NOMO-1 (cell line): ENCODE measurements at regions not wholly inside any gene's neighbourhood (a gene's known extent, or its start where the extent isn't known, plus 50 kb on each side); places are given as distances from the start of the nearest gene placed in this dataset.
"Not testable (repeated sequence)": the region's sequence is repeated elsewhere in the genome, so short reads cannot be mapped to it uniquely, and the experiment has no call there.

Experiments used
- DNase-seq, 2 experiments: peaks; one replicate each; lab custom pipeline; 2025; ENCODE audit not compliant: unreplicated experiment in 2 of 2; lab: John Stamatoyannopoulos, UW

GRCh38 chr11:134980819-134981710 lies 569.0 kb upstream of the B3GAT1 start:
- DNase-seq, result no peak

GRCh38 chr11:134979089-134979457 lies 567.0 kb upstream of the B3GAT1 start:
- not testable (repeated sequence) for DNase-seq

- DNase-seq, result no peak
These were observed 566.5 kb upstream of the B3GAT1 start for GRCh38 chr11:134978388-134979088.

- no peak for DNase-seq
These were observed 564.5 kb upstream of the B3GAT1 start for GRCh38 chr11:134976551-134976950.

GRCh38 chr11:134975866-134976376 lies 563.9 kb upstream of the B3GAT1 start:
- no peak for DNase-seq

- no peak for DNase-seq
These were observed 561.8 kb upstream of the B3GAT1 start for GRCh38 chr11:134973801-134974200.

GRCh38 chr11:134971381-134971780 lies 559.3 kb upstream of the B3GAT1 start:
- DNase-seq, result no peak

DNA sequence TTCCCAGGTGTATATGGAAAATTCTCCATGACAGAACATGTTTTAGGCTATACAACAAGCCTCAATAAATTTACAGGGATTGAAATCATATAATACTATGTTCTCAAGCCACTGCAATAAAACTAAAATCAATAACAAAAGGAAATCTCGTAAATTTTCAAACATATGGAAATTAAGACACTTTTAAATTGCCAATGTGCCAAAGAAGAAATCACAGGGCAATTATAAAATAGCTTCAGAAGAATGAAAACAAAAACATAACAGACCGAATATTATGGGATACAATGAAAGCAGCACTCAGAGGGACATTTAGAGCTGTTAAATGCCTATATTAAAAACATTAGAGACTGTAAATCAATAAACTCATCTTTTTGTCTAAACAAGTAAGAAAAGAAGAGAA lies 555.7 kb upstream of the B3GAT1 start:
- no peak for DNase-seq

GRCh38 chr11:134961386-134961785 lies 549.3 kb upstream of the B3GAT1 start:
- DNase-seq, result not testable (repeated sequence)

GRCh38 chr11:134958870-134959269 lies 546.8 kb upstream of the B3GAT1 start:
- no peak for DNase-seq

DNA sequence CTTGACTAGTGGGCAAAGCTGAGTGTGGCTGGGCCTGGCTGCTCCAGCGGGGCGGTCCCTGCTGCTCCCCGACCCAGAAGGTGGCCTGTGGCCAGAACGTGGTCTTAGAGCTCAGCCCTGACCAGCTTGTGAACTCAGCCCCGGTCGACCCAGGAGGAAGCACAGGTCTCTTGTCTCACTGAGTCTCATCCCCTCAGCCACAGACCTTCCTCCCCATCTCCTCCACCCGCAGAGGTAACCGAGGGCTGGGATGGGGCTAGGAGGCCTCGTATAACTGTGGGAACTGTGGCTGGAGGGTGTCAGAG lies 546.2 kb upstream of the B3GAT1 start:
- DNase-seq, result no peak

DNA sequence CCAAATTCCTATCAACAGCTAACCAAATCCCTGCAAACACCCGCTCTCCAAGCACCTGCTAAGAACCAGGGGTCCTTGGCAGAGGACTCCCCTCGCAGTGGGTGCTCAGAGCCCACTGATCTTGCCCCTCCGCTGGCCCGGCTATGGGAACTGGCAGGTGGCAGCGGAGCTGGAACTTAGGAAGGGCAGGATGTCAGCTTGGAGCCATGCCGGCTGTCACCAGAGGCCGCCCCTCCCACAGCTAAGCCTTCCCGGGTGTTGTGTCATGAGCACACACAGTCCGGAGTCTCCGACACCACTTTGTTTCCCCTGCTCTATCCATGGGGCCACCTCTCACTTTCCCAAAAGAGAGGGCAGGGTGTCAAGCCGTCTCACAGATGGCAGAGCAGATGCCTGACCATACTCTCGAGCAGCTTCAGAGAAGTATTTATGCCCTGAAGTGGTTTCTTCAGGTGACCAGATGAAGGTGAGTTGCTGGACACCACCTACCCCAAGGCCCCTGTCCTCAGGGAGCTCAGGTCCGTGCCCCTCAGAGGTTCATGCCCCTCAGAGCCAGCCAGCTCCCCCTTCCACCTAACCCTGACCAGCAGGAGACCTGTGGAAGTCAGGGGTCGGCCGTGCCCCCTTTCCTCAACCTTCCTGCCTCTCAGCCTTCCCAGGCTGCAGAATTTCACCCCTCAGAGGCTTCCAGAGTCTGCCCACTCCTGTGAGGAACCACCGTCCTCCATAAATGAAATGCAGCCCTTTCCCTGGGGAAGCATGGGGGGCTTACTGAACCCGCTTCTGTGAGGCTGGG lies 545.7 kb upstream of the B3GAT1 start:
- DNase-seq, result no peak

DNA sequence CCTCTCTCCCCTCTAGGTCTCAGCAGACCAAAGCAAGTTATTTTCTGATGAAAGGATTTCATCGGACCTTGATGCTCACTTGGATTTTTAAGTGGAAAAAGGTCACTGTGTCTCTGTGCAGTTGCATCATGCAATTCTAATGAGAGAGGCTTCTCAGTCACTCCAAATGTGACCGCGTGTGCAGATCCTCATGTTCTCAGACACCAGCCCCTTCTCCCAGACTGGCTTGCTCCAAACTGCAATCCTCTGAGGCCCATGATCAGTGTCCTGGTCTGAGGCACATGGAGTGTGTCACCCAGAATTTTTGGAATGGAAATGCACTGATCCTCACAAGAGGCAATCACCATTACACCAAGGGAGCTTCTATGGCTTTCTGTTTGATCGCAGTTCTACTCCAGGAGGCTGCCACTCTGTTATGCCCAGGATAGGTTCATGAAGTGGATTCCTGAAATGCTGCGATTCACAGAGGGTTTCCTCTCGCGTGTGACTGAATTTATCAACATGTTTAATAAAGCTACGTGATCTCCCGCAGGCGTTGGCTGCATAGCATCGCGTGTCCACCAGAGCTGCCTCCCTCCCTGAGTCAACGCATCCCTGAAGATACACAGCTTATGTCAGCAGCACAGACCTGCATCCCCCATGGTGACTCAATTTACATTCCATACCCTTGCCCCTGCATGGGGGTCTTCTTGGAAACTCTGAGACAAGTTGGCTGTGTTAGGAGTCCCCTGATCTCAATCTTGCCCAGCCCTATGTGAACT lies 544.6 kb upstream of the B3GAT1 start:
- no peak for DNase-seq

DNA sequence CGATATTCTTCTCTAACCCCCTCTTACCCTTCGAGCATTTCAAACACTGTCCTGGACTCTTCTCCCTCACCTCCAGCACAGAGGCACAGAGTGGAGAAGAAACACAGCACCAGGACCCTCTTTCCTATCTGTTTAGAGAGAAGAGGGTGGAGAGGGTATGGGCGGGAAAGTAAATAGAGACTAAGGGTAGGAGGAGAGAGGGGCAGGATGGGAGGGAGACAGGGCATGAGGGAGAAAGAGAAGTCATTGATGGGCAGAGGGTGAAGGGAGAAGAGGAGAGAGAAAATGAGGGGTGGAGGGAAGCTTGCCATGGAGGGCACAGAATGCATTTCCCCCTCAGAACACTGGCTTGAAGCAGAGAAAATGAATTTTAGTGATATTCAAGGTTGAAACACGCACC lies 543.9 kb upstream of the B3GAT1 start:
- DNase-seq, result not testable (repeated sequence)

DNA sequence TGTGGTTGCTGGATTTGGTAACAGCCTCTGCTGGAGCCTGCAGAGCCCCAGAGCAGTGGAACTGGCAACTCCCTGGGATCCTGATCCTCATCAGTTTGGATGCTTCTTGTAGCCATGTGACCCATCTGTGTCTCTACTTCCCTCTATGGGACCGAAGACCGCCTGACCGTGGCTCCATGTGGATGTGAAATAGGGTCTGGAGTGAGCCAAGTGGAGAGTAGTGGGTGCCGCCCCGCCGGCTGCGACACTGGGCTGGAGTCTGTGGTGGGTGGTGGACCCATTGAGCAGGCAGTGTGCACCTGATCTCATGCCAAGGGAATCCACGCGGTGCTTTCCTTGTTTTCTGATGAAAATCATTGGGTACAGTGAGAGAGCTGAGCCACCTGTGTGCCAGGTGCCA lies 543.2 kb upstream of the B3GAT1 start:
- no peak for DNase-seq

GRCh38 chr11:134954456-134954855 lies 542.4 kb upstream of the B3GAT1 start:
- DNase-seq, result not testable (repeated sequence)

GRCh38 chr11:134953417-134953970 lies 541.5 kb upstream of the B3GAT1 start:
- not testable (repeated sequence) for DNase-seq

- DNase-seq, result no peak
These were observed 539.3 kb upstream of the B3GAT1 start for GRCh38 chr11:134951305-134951700.

GRCh38 chr11:134950692-134951304 lies 538.8 kb upstream of the B3GAT1 start:
- no peak for DNase-seq
